HG03469 (cell line): ENCODE measurements at regions not wholly inside any gene's neighbourhood (a gene's known extent, or its start where the extent isn't known, plus 50 kb on each side); places are given as distances from the start of the nearest gene placed in this dataset.

Experiments used
- ATAC-seq: cut with Tn5 transposase; IDR thresholded peaks from one replicate; pipeline ENCODE4 v1.9.1; 2021; ENCODE audit warnings: mild to moderate bottlenecking, moderate library complexity, moderate number of reproducible peaks; ENCODE audit not compliant: unreplicated experiment

DNA sequence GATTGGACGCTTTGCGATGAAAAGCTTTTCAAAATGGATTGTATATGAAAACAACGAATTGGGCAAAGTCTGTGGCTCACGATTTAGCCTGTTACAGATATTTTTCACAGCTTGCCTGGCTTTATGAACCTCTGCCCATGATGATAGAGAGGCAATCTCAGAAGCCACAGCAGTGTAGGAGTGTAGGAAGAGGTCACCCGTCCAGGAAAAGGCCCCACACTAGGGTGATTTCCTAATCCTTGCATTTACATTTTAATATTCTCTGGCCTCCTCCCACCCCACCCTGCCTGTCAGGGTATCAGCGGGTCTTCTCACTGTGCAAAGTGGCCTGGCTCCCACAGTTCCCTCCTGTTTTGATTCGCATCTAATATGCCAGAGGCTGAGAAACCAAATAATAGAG lies 81.8 kb upstream of the FOXN3 start:
- ATAC-seq = no peak

DNA sequence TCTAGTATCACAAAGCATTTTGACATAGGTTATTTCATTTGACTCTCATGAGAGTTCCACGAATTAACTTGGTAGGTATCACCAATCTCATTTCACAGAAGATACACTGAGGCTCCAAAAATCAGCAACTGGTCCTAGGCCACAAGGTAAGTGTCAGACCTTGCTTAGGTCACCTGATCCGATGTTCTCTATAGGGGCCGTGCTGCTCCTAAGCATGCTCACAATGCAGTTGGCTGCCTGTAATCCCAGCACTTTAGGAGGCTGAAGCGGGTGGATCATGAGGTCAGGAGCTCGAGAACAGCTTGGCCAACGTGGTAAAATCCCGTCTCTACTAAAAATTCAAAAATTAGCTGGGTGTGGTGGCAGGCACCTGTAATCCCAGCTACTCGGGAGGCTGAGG lies 78.7 kb upstream of the FOXN3 start:
- ATAC-seq = no peak

DNA sequence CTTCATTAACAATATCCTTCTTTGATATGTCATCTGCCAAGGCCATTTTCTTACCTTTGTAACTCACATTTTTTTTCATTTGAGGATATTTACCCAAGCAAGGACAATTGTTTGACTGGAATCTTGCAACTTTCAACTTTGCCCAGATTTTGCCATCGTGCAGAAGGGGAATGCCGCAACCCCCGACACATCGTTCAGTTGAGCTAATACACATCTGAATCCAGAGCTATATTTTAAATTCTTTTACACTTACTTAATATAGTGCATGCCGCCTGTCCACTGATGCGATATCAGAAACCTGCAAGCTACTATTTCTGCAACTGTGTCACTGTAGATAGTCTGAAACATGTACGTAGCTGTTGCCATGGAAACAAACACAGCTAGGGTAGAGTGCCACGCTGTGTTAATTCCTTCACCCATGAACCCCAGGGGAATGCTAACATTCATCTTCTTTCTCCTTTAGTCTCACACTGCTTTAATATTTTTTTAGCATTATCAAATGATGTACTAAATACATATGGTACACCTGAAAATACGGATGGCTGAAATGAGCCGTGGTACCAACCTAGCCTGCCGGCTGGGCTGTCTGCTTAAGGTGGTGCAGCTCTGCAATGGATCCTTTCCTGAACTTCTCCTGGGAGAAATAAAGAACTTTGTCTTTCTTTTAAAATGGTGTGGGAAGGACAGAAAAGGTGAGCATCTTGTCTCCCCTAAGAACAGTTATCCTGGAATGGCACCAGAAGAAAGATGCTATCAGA lies 77.0 kb upstream of the FOXN3 start:
- peak; percentile 96 for ATAC-seq

DNA sequence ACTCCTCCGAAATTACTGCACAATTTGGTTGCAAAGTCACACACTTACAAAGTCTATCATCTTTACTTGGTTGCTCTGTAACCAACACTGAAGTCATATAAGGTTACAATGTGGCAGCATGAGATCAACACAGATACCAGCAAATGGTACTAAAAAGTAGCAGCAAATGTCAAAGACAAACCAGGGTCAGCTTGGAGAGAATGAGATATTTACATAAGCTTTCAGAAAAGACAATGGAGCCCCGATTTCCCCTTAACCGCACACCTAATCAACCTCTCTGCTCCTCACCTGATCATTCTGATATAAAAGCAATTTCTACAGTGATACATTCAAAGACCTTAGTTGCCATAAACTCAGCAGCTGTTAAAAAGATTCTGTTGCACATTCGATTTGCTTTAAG lies 76.4 kb upstream of the FOXN3 start:
- no peak for ATAC-seq

DNA sequence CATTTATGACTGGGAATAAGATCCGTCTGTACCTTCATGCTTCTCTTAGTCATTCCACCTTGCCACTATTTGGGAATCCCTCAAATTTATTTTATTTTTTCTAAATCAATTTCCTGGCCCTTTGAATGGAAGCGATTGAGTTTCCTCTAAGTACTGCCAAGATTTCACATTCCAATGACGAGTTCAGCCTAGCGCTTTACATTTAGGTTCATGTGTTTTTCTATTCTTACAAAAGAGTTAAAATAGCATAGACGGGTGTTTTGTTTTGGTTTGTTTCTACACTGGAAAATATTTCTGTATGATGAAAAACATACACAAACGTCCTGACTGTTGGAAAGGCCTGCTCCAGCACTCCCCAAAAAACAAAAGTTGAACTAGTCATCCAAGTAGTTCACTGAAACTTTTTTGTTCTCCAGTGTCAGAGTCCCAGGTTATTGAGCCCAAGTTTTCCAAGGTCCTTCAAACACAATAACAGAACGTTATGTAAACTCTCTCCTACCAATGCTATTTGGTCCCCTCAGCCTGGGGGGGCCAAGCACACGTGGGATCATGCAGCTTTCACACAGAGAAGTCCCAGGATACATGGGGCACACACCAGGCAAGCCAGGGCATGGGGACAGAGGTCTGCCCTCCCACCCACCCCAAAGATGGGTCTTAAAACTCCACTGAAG lies 74.8 kb upstream of the FOXN3 start:
- ATAC-seq = no peak

DNA sequence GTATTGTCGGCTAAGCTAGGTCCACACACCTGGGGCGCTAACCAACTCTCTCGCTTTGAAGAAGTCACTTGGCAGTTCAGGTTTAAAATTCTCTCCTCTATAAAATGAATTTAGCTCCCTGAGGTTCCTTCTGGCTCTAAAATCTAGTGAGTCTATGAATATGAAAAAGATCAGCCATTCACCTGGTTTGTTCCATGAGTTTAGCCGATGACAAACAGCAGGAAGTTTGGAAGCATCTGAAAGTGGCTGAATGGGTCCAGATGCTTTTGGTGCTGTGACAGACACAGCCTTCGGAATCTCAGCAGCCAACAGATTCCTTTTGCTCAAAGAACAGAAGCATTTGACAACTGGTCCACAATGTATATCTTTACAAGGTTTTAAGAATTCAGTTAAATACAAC lies 73.4 kb upstream of the FOXN3 start:
- ATAC-seq = no peak

DNA sequence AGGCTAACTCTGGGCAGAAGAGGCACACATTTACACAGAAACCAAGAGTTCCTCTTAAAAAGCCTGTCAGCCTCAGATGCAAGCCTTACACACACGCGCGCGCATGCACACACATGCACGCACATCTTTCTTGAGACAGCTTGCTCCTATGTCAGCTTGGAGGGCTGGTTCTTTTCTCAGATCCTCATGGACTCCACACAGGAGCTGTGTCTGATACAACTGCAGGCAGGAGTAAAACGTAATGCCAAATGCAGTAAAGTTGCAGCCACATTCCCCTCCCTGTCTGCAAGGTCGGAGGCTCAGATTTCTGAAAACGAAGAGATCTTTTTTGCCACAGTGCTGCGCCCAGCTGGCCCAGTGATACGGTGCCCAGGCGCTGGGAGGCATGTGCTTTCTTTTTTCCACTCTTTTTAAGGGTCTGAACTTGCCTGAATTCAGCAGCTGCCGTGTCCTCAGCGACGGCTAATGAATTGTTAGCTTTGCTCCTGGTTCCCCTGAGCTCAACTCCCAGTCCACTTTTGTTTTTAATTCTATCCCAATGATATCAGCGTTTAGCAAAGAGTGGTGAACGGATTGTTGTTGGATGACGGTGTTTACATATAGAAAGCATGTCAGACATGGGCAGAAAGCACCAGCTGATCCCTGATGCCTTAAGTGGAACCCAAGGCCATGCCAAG lies 72.9 kb upstream of the FOXN3 start:
- ATAC-seq = no peak

DNA sequence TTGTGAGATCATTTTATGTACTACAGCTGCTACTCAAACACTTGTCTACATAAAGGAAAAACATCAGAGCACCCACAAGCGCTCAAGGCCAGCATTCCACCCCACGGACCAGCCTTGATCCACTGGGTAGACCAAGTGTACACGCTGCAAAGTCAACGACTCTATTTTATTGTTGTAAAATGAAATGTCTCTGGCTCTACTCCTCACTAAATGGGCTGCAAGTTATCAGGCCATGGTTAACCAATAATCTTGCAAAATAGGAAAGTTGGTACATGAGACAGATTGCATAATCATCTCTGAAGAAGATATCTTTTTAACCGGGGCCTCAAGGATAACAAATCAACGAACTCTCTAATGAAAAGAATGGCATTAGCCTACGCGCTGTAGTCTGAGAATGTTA lies 69.9 kb upstream of the FOXN3 start:
- no peak for ATAC-seq

DNA sequence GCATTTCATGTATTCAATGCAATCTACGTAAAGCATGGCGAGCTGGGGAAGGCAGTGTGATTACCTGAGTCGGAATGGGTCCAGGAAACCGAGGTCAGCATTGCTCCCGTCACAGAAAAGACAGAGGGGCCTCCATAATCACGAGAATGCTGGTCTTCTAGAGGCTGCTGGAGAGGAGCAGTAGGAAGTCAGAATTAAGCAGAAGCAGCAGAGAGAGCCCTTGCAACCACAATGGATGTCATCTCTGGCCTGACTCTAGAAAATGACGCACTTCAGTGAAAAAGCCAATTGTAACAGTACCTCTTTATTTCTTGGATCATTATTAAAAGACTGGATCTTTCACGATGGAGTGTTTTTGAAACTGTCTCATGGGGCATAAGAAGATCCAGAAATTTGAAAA lies 69.5 kb upstream of the FOXN3 start:
- ATAC-seq = no peak

DNA sequence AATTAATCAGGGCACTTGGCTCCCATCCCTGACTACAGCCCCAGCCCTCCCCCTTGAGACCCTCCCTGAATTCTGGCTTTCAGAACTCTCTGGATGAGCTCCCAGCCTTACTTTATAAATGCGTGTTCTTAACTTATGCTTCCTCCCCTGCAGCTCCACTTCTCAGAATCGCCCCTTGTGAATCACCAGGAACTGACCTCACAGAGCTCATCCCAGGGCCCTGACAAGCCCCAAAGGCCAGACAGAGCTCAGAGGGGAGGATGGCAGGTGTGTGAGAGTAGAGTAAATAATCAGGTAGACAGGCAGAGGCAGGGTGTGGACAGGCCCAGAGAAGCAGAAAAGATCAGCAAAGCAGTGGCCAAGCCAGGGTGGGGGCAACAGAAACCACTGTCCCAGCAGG lies 68.2 kb upstream of the FOXN3 start:
- no peak for ATAC-seq

DNA sequence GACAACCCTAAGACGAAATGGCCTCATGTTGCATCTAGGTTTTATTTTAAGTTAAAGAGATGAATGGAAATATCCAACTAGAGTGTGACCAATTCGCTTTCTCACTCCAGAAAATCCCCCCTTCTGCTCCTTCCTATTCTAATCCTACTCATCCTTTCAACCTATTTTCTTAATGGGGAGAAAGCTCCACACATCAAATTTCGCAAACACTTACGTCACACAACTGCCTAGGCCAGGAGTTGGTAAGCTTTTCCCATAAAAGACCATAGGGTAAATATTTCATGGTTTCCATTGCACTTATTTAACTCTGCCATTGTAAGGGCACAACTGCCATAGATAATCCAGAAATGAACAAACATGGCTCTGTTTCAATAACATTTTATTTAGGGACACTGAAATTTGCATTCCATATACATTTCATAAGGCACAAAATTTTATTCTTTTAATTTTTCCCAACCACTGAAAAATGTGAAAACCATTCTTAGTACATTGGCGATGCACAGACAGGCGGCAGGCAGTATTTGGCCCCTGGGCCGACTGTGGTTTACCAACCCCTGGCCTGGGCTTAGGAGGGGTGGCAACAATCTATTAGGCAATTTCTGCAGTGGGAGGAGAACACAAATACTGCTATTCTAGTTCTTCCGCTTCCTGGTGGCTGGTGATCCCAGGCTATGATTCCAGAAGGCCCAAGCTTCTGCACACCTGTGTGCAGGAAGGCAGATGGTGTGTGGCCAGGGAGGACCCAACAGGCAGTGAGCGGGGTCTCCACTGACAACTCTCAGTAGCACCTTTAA lies 67.2 kb upstream of the FOXN3 start:
- ATAC-seq = no peak

DNA sequence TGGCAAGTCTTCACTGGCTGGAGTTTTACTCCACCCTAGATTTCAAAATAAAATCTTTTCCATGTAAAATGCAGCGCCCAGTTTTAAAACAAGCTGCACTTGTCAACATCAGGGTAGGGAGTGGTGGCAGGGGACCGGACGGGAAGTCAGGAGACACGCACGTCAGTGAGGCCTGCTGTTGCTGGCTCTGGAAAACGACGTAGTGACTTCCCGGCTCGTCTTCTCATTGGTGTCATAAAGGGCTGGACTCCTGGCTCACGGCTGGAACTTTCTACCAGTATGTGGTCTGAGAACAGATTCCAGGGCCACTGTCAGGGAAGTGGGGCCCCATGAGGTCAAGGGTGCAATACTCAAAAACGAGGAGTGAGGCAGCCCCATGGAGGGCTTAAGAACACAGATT lies 64.2 kb upstream of the FOXN3 start:
- ATAC-seq = no peak

DNA sequence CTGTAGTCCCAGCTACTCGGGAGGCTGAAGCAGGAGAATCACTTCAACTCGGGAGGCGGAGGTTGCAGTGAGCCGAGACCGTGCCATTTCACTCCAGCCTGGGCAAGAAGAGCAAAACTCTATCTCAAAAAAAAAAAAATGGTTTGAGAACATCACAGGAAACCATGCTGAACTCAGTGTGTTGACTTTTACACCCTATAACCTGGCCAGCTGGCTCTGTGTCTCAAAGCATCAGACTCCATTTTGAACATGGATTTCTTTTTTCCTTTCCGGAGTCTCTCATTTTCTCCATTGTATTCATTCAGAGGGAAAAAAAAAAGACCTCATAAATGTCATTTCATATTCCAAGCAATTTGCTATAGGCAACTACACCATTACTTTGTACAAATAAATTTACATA lies 63.2 kb upstream of the FOXN3 start:
- ATAC-seq = no peak

DNA sequence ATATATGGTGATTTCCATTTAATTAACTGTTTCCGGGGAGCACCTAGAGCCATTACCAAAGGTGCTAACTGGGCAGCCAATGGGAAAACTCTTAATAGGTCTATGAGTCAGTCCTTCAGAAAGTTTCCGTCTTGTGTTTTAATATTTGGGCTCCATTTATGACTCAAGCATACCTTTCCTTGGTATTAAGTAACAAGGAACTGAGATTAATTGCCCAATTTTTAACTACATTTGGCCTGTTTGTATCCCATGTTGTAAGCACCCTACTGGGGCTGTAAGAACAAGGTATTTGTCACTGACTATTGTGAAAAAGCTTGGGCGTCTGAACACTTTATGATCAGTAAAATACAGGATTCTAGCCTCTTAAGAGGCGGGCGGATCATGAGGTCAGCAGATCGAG lies 62.8 kb upstream of the FOXN3 start:
- no peak for ATAC-seq

DNA sequence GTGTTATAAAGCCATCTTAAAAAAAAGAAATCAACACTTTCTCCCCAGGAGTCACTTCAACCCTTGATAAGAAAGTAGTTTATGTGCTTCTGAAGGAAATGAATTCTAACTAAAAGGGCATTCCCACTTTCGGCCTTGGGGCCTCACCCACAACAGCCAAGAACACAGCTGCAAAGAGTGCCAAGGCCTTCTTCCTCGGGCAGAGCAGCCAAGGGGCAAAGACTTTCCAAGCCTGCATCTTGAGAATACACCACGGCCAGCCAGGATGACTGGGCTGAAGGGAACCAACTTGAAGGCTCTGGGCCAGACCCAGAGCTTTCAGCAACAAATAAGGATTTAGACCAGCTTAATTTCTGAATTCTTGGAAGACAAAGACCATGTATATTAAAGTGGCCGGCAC lies 60.4 kb upstream of the FOXN3 start:
- no peak for ATAC-seq

DNA sequence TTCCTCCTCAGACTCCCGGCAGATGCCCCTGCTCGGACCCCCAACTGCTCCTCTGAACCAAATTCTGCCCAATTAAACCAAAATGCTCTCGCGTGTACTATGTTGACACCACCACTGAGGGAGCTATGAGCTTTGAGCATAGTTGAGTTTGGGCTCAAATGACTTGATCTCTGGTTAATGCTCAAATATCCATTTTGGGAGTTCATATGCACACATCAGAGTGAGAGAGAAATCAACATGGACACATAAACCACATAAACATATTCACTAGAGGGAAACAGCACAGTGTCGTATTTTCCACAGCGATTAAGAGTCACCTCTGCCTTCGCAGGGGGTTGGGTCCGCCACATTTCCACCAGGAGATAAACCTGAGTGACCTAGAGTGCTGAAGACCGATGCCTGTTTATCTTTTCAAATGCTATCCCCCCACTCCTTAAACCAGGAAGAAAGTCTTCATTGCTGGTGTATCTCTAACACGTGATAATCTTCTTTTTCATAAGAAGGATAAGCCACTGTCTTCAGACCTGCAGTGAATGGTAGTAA lies 59.4 kb upstream of the FOXN3 start:
- no peak for ATAC-seq

DNA sequence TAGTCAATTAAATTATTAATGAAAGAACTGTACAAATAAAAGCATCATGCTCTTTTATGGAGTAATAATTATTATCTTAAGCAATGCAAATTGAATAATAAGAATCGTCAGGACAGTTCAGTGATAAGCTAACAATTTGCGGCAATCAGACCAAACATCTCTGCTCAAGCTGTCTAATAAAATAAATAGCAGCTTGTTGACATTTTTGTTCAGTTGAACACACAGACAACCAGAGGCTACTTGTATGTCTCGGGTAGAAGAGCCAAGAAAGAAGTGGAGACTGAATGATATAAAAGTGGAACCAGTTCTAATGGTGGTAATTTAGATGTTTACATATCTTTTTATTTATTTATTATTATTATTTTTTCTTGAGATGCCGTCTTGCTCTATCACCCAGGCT lies 57.4 kb upstream of the FOXN3 start:
- ATAC-seq = no peak

DNA sequence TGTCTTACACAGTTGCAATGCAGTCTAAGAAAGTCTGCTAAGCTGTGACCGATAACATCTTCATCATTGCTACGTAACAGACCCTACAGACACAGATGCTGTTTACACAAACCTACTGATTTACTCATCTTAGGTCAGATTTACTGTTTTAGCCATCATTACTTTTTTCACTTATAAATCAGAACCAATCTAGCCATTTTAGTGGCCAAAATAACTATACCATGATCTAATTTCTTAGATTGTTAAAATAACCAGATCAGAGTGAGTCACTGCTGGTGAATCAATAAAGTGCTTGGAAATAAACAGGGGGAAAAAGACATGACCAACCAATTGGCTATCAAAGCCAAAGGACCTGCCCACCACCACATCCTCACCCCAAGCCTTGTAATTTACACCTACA lies 57.0 kb upstream of the FOXN3 start:
- ATAC-seq = no peak

DNA sequence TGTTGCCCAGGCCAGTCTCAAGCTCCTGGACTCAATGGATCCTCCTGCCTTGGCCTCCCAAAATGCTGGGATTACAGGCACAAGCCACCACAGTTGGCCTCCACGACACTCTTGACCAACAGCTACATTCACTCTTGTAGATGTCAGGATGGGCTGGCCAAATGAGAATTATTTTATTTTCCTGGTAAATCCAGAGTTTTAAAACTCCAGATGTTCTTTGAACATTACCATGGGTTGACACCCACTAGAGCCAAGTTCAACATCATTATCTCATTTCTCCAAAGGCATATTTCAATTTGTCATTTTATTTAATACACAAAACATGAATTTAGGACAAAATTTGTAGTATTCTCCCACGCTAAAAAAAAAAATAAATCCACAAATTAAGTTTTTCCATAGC lies 56.5 kb upstream of the FOXN3 start:
- no peak for ATAC-seq

DNA sequence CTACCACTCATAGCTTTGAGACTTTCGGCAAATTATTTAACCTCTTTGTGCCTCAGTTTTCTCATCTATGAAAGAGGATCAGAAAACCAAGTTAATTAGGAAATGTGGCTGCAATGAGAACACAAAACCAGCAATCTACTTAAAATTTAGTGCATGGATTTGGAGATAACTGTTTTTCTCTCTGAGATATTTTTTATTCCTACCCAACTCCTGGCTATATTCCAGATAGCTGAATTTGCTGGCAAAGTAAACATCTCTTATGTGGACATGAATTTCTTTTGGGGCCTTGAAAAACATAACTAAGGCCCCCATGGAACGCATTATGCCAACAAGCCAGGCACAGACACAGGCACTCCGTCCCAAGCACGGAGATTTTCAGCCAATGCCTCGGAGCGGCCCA lies 53.4 kb upstream of the FOXN3 start:
- no peak for ATAC-seq
